HG02610 (cell line): ENCODE measurements at regions not wholly inside any gene's neighbourhood (a gene's known extent, or its start where the extent isn't known, plus 50 kb on each side); places are given as distances from the start of the nearest gene placed in this dataset.

Experiments
- ATAC-seq: cut with Tn5 transposase; IDR thresholded peaks from one replicate; pipeline ENCODE4 v1.9.1; 2021; ENCODE audit warnings: mild to moderate bottlenecking, moderate library complexity; ENCODE audit not compliant: unreplicated experiment

GRCh38 chr15:70180186-70180875 is 82.6 kb upstream of the TLE3 start:
- no peak for ATAC-seq

GRCh38 chr15:70179309-70179892 is 81.7 kb upstream of the TLE3 start:
- ATAC-seq = no peak

GRCh38 chr15:70178335-70179084 is 80.8 kb upstream of the TLE3 start:
- no peak for ATAC-seq

GRCh38 chr15:70172566-70173225 is 75.0 kb upstream of the TLE3 start:
- no peak for ATAC-seq

GRCh38 chr15:70172124-70172523 is 74.4 kb upstream of the TLE3 start:
- ATAC-seq = no peak

GRCh38 chr15:70171256-70171886 is 73.7 kb upstream of the TLE3 start:
- ATAC-seq = no peak

GRCh38 chr15:70170096-70170699 is 72.5 kb upstream of the TLE3 start:
- no peak for ATAC-seq

- ATAC-seq = no peak
Measured at GRCh38 chr15:70169147-70169546, 71.4 kb upstream of the TLE3 start.

- ATAC-seq = no peak
Measured at GRCh38 chr15:70167155-70167554, 69.4 kb upstream of the TLE3 start.

GRCh38 chr15:70166506-70167087 is 68.9 kb upstream of the TLE3 start:
- no peak for ATAC-seq

- ATAC-seq = no peak
Measured at GRCh38 chr15:70165716-70166284, 68.1 kb upstream of the TLE3 start.

- no peak for ATAC-seq
Measured at GRCh38 chr15:70164910-70165715, 67.4 kb upstream of the TLE3 start.

- no peak for ATAC-seq
Measured at GRCh38 chr15:70164156-70164900, 66.6 kb upstream of the TLE3 start.

- no peak for ATAC-seq
Measured at GRCh38 chr15:70160803-70161565, 63.3 kb upstream of the TLE3 start.

GRCh38 chr15:70160267-70160666 is 62.5 kb upstream of the TLE3 start:
- ATAC-seq = no peak

GRCh38 chr15:70159713-70160009 is 61.9 kb upstream of the TLE3 start:
- no peak for ATAC-seq

GRCh38 chr15:70159001-70159712 is 61.4 kb upstream of the TLE3 start:
- no peak for ATAC-seq
